Adrenal gland (tissue), 5 donors: ENCODE measurements at regions not wholly inside any gene's neighbourhood (a gene's known extent, or its start where the extent isn't known, plus 50 kb on each side); places are given as distances from the start of the nearest gene placed in this dataset.

ENCODE experiments used
- POLR2A ChIP-seq, 2 donors: fragments of 450-650 bp; IDR thresholded peaks; one replicate each; pipeline ENCODE4 v1.6.1; 2017; ENCODE audit warnings: antibody characterized with exemption in 2 of 2, mild to moderate bottlenecking in 2 of 2, moderate library complexity in 1 of 2
- TF ChIP-seq, protein P1 (sequence below), 6 experiments: fragments of 450-650 bp in 4 of 6; fragments of 200-600 bp in 2 of 6; sonication (generic) in 1 of 6; IDR thresholded peaks; 1 replicate in 5 of 6; 2 replicates in 1 of 6; pipeline versions ENCODE4 v1.5.1 to v1.8.0; 2016 to 2021; ENCODE audit warnings: antibody characterized with exemption in 6 of 6, mild to moderate bottlenecking in 2 of 6, moderate library complexity in 1 of 6
- donor health status: DM: no; HTN: no; CAD: no.

DNA sequence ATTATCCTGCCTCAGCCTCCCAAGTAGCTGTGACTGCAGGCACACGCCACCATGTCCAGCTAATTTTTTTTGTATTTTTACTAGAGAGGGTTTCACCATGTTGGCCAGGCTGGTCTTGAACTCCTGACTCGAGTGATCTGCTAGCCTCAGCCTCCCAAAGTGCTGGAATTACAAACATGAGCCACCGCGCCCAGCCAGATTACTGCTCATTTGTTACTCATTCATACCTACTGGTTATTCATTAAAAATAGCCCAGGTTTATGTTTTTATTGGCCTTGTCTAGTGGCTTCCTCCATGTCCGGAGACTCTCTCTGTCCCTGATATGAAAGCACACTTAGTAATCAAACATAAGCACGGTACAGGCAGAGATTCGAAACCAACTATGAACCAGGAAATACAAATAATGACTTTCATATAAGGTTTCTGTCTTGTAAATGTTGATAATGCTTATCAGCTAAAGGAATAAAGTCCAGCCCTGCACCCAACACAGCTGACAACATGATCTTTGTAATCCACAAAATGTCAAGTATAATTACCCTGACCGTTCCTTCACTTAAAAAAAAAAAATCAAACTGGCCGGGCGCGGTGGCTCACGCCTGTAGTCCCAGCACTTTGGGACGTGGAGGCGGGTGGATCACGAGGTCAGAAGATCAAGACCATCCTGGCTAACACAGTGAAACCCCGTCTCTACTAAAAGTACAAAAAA is 50.4 kb upstream of the CXADR start:
- TF ChIP-seq, protein P1, sequence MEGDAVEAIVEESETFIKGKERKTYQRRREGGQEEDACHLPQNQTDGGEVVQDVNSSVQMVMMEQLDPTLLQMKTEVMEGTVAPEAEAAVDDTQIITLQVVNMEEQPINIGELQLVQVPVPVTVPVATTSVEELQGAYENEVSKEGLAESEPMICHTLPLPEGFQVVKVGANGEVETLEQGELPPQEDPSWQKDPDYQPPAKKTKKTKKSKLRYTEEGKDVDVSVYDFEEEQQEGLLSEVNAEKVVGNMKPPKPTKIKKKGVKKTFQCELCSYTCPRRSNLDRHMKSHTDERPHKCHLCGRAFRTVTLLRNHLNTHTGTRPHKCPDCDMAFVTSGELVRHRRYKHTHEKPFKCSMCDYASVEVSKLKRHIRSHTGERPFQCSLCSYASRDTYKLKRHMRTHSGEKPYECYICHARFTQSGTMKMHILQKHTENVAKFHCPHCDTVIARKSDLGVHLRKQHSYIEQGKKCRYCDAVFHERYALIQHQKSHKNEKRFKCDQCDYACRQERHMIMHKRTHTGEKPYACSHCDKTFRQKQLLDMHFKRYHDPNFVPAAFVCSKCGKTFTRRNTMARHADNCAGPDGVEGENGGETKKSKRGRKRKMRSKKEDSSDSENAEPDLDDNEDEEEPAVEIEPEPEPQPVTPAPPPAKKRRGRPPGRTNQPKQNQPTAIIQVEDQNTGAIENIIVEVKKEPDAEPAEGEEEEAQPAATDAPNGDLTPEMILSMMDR (IDR thresholded peaks at IDR 0.05): no peak
- no peak for TF ChIP-seq POLR2A (IDR thresholded peaks at IDR 0.05)
